ENCODE measurements at regions not wholly inside any gene's neighbourhood (a gene's known extent, or its start where the extent isn't known, plus 50 kb on each side); places are given as distances from the start of the nearest gene placed in this dataset.

DNA sequence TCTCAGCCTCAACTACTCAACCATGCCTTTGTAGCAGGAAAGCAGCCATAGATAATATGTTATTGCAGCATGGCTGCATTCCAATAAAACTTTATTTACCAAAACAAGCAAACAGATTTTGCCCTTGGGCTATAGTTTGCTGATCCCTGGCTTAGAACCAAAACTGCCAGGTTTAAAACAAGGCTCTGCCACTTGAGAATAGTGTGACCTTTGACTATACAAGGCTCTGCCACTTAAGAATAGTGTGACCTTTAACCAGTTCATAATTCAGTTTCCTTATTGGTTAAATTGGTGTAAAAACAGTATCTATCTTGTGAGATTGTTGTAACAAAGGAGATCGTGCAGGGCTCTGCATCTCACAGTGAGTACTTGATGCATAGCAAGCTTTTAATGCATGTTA is 217.3 kb upstream of the MTNR1B start:
- no peak for FAIRE-seq
- 90% methylated on average over 1 of the region's 1 CpG; no CpG with 5 or more reads in 1 of the 2 experiments for WGBS, 2 experiments (ENCODE audit: extremely low coverage in 1 of 2, insufficient coverage in 1 of 2, insufficient read length in 1 of 2, insufficient replicate concordance in 2 of 2, low coverage in 1 of 2, low lambda C conversion rate in 2 of 2, missing lambda C conversion rate in 1 of 2)
- POLR2A ChIA-PET (ENCODE audit: partially characterized antibody) = no interaction called here
- TF ChIP-seq CTBP2 (IDR thresholded peaks at IDR 0.05; ENCODE audit: borderline replicate concordance, insufficient read depth, insufficient read length, low read length) (no peak), TAF7 (optimal IDR thresholded peaks at IDR 0.05; ENCODE audit: borderline replicate concordance, low read depth, low read length) (no peak), JUN (IDR thresholded peaks at IDR 0.05; ENCODE audit: low read depth, low read length) (no peak), ASH2L (IDR thresholded peaks at IDR 0.05; ENCODE audit: low read length) (no peak), TCF12 (IDR thresholded peaks at IDR 0.05; ENCODE audit: low read depth, low read length) (no peak), FOSL1 (IDR thresholded peaks at IDR 0.05; ENCODE audit: insufficient read depth, low read depth, low read length) (no peak), HDAC2 (IDR thresholded peaks at IDR 0.05; ENCODE audit: borderline replicate concordance in 1 of 2, low read depth in 2 of 2, low read length in 2 of 2) (no peak), POU5F1 (IDR thresholded peaks at IDR 0.05; ENCODE audit: low read depth, low read length) (no peak), SP4 (IDR thresholded peaks at IDR 0.05; ENCODE audit: low read length) (no peak), RAD21 (IDR thresholded peaks at IDR 0.05 in 1 of 2, conservative IDR thresholded peaks at IDR 0.05 in 1 of 2; ENCODE audit: low read depth in 2 of 2, low read length in 2 of 2) (no peak), RXRA (IDR thresholded peaks at IDR 0.05; ENCODE audit: insufficient read depth, low read depth, low read length) (no peak)
- TF ChIP-seq, protein P1, sequence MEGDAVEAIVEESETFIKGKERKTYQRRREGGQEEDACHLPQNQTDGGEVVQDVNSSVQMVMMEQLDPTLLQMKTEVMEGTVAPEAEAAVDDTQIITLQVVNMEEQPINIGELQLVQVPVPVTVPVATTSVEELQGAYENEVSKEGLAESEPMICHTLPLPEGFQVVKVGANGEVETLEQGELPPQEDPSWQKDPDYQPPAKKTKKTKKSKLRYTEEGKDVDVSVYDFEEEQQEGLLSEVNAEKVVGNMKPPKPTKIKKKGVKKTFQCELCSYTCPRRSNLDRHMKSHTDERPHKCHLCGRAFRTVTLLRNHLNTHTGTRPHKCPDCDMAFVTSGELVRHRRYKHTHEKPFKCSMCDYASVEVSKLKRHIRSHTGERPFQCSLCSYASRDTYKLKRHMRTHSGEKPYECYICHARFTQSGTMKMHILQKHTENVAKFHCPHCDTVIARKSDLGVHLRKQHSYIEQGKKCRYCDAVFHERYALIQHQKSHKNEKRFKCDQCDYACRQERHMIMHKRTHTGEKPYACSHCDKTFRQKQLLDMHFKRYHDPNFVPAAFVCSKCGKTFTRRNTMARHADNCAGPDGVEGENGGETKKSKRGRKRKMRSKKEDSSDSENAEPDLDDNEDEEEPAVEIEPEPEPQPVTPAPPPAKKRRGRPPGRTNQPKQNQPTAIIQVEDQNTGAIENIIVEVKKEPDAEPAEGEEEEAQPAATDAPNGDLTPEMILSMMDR (IDR thresholded peaks at IDR 0.05; ENCODE audit: control extremely low read depth in 1 of 3, insufficient read depth in 1 of 3, low read depth in 1 of 3, low read length in 3 of 3) = no peak

More for the DNA sequence above, 217.3 kb upstream of the MTNR1B start:
- Histone ChIP-seq H3K9ac (replicated peaks in 1 of 4; ENCODE audit: extremely low read depth in 1 of 4, low read depth in 3 of 4, low read length in 3 of 4) (no peak overlapping the region), H3K9me3 (ENCODE audit: insufficient read depth in 2 of 2, low read depth in 1 of 2, low read length in 1 of 2) (peaks cover 0 to 3% of the 10 kb centered on the region in 2 experiments; a peak in 1 of 4 replicates), H4K8ac (ENCODE audit: extremely low read depth, insufficient read depth, low read length) (no peak overlapping the region), H2BK120ac (replicated peaks; ENCODE audit: low read depth, low read length) (no peak overlapping the region), H2AFZ (ENCODE audit: low read length) (no peak overlapping the region), H3K79me2 (ENCODE audit: control insufficient read depth in 1 of 2, insufficient read depth in 2 of 2, low read length in 2 of 2) (no peaks in the 10 kb centered on the region), H3K56ac (replicated peaks; ENCODE audit: insufficient read length, low read depth, low read length) (no peak overlapping the region), H2BK20ac (ENCODE audit: low read length) (no peak overlapping the region), H4K20me1 (replicated peaks in 1 of 2; ENCODE audit: control insufficient read depth in 1 of 2, insufficient read depth in 2 of 2, low read length in 2 of 2) (peaks cover 0 to 2% of the 10 kb centered on the region in 2 experiments), H3K4me2 (ENCODE audit: insufficient read depth in 1 of 2, low read depth in 2 of 2, low read length in 2 of 2) (no peak overlapping the region), H2AK5ac (ENCODE audit: low read depth, low read length) (no peak overlapping the region), H3K4ac (replicated peaks; ENCODE audit: insufficient read length, low read depth, low read length) (no peak overlapping the region), H3K14ac (ENCODE audit: insufficient read length) (no peak overlapping the region), H3K27me3 (replicated peaks in 1 of 4; ENCODE audit: control insufficient read depth in 3 of 4, extremely low read depth in 1 of 4, insufficient read depth in 3 of 4, low read length in 3 of 4) (no peaks in the 10 kb centered on the region), H3K4me3 (ENCODE audit: extremely low read depth in 1 of 4, insufficient read depth in 2 of 4, low read depth in 3 of 4, low read length in 4 of 4) (no peak overlapping the region), H2BK12ac (ENCODE audit: low read depth, low read length) (no peak overlapping the region), H3K4me1 (replicated peaks in 1 of 4; ENCODE audit: control insufficient read depth in 3 of 4, insufficient read depth in 4 of 4, low read length in 3 of 4) (no peaks in the 10 kb centered on the region), H4K5ac (ENCODE audit: insufficient read length, low read depth, low read length) (no peak overlapping the region), H3K36me3 (ENCODE audit: control insufficient read depth in 2 of 4, insufficient read depth in 4 of 4, low read length in 3 of 4) (no peaks in the 10 kb centered on the region), H2BK5ac (ENCODE audit: low read depth, low read length) (no peak overlapping the region; the same call in 1 of the 2 replicates), H3K79me1 (ENCODE audit: low read depth, low read length) (no peaks in the 10 kb centered on the region), H3K23me2 (ENCODE audit: low read depth, low read length) (no peaks in the 10 kb centered on the region; the same call in 1 of the 2 replicates), H2BK15ac (ENCODE audit: low read length) (no peak overlapping the region), H3K23ac (ENCODE audit: insufficient read length) (no peak overlapping the region), H3K18ac (ENCODE audit: extremely low read depth, low read length) (no peak overlapping the region), H4K91ac (replicated peaks; ENCODE audit: insufficient read length, low read length) (no peak overlapping the region), H3K27ac (ENCODE audit: low read depth, low read length) (no peak overlapping the region)
- CTCF ChIA-PET (ENCODE audit: partially characterized antibody) = no interaction called here
- DNase-seq (ENCODE audit: low read depth in 1 of 2, low spot score in 2 of 2) = no peak
